Hepatocyte (in vitro differentiated cells): ENCODE measurements at regions not wholly inside any gene's neighbourhood (a gene's known extent, or its start where the extent isn't known, plus 50 kb on each side); places are given as distances from the start of the nearest gene placed in this dataset.
"Not testable (repeated sequence)": the region's sequence is repeated elsewhere in the genome, so short reads cannot be mapped to it uniquely, and the experiment has no call there.

Experiments
- EZH2 ChIP-seq: fragments of 200-600 bp; sonication (generic); IDR thresholded peaks from 2 replicates; pipeline ENCODE4 v1.6.1; 2016; ENCODE audit warnings: antibody characterized with exemption, mild to moderate bottlenecking, borderline replicate concordance
- EZH2phosphoT487 ChIP-seq: fragments of 200-600 bp; sonication (generic); IDR thresholded peaks from one replicate; pipeline ENCODE4 v1.6.1; 2018; ENCODE audit warnings: antibody characterized with exemption, mild to moderate bottlenecking, low read depth, moderate library complexity; ENCODE audit not compliant: unreplicated experiment, severe bottlenecking
- TF ChIP-seq, protein P1 (sequence below): fragments of 200-600 bp; sonication (generic); IDR thresholded peaks from 2 replicates; pipeline ENCODE4 v1.5.1; 2016; ENCODE audit warnings: antibody characterized with exemption, mild to moderate bottlenecking; ENCODE audit not compliant: poor library complexity

DNA sequence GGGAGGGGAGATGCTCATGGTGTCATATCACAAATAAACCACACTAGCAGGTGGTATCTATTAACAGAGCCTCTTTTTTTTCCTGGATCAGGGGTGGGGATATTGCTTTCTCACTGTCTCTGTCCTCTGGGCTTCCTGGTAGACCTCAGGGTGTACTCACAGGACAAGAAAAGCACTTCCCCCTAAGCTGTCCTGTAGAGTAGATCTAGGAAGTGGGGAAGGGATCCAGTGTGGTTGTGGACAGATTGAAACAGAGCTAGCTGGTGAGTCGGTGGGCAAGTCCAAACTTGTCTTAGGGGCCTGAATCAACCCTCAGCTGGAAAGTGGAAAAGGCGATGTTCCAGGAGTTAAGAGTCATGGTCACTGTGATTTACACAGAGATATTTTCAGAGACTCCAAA lies 96.6 kb downstream of the SRGAP2 start:
- TF ChIP-seq, protein P1, sequence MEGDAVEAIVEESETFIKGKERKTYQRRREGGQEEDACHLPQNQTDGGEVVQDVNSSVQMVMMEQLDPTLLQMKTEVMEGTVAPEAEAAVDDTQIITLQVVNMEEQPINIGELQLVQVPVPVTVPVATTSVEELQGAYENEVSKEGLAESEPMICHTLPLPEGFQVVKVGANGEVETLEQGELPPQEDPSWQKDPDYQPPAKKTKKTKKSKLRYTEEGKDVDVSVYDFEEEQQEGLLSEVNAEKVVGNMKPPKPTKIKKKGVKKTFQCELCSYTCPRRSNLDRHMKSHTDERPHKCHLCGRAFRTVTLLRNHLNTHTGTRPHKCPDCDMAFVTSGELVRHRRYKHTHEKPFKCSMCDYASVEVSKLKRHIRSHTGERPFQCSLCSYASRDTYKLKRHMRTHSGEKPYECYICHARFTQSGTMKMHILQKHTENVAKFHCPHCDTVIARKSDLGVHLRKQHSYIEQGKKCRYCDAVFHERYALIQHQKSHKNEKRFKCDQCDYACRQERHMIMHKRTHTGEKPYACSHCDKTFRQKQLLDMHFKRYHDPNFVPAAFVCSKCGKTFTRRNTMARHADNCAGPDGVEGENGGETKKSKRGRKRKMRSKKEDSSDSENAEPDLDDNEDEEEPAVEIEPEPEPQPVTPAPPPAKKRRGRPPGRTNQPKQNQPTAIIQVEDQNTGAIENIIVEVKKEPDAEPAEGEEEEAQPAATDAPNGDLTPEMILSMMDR, result not testable (repeated sequence)
- TF ChIP-seq EZH2phosphoT487, EZH2: not testable (repeated sequence)
